C4-2B (cell line): ENCODE measurements at regions not wholly inside any gene's neighbourhood (a gene's known extent, or its start where the extent isn't known, plus 50 kb on each side); places are given as distances from the start of the nearest gene placed in this dataset.

Source experiments
- ZFX ChIP-seq: fragments of 450-650 bp; IDR thresholded peaks from 2 replicates; pipeline ENCODE4 v1.6.1; 2017
- TF ChIP-seq, protein P1 (sequence below): fragments of 450-650 bp; conservative IDR thresholded peaks from 2 replicates; pipeline ENCODE4 v1.5.1; 2017; ENCODE audit warnings: mild to moderate bottlenecking

DNA sequence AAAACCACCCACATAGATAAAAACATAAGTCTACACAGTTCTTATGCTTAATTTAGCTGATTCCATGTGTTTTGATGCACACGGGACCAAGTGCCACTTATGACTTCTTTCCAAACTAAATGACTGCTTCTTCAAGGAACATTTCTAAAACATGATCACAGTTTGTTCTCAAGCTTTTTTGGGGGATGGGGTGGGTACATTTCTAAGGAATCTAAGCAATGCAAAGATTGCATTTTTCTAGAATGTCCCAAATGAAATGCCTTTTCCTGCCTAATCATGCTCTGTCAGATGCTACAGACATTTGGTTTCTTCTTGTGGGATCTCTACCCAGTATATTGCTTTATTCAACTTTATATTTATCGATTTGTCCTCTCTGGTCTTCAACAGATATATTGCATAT lies 496.8 kb upstream of the JAG1 start:
- TF ChIP-seq, protein P1, sequence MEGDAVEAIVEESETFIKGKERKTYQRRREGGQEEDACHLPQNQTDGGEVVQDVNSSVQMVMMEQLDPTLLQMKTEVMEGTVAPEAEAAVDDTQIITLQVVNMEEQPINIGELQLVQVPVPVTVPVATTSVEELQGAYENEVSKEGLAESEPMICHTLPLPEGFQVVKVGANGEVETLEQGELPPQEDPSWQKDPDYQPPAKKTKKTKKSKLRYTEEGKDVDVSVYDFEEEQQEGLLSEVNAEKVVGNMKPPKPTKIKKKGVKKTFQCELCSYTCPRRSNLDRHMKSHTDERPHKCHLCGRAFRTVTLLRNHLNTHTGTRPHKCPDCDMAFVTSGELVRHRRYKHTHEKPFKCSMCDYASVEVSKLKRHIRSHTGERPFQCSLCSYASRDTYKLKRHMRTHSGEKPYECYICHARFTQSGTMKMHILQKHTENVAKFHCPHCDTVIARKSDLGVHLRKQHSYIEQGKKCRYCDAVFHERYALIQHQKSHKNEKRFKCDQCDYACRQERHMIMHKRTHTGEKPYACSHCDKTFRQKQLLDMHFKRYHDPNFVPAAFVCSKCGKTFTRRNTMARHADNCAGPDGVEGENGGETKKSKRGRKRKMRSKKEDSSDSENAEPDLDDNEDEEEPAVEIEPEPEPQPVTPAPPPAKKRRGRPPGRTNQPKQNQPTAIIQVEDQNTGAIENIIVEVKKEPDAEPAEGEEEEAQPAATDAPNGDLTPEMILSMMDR: no peak
- TF ChIP-seq ZFX: no peak
